GM23248 (cell line): ENCODE measurements at regions not wholly inside any gene's neighbourhood (a gene's known extent, or its start where the extent isn't known, plus 50 kb on each side); places are given as distances from the start of the nearest gene placed in this dataset.

Experiments
- DNase-seq: peaks from one replicate; pipeline ENCODE4 v3.0.0-alpha.2; 2015
- H2AFZ ChIP-seq: fragments of 200-600 bp; sonication (generic); 2 replicates; pipeline ENCODE4 v1.6.1; 2016; ENCODE audit warnings: antibody characterized with exemption
- H3F3A ChIP-seq: fragments of 200-600 bp; sonication (generic); 2 replicates; pipeline ENCODE4 v1.6.1; 2016; ENCODE audit warnings: mild to moderate bottlenecking, antibody characterized with exemption, mixed run types; ENCODE audit not compliant: insufficient read depth
- H3K27ac ChIP-seq: fragments of 200-600 bp; sonication (generic); 2 replicates; pipeline ENCODE4 v1.5.1; 2016; ENCODE audit warnings: mild to moderate bottlenecking
- H3K27me3 ChIP-seq: fragments of 200-600 bp; sonication (generic); replicated peaks from 2 replicates; pipeline ENCODE4 v1.6.1; 2016; ENCODE audit warnings: mild to moderate bottlenecking; ENCODE audit not compliant: insufficient read depth
- H3K36me3 ChIP-seq: fragments of 200-600 bp; sonication (generic); 2 replicates; pipeline ENCODE4 v1.6.1; 2016; ENCODE audit warnings: low read depth, mild to moderate bottlenecking
- H3K4me1 ChIP-seq: fragments of 200-600 bp; sonication (generic); 2 replicates; pipeline ENCODE4 v1.6.1; 2016; ENCODE audit warnings: mild to moderate bottlenecking; ENCODE audit not compliant: insufficient read depth
- H3K4me2 ChIP-seq: fragments of 200-600 bp; sonication (generic); one replicate; pipeline ENCODE4 v1.6.1; 2016; ENCODE audit warnings: mild to moderate bottlenecking; ENCODE audit not compliant: unreplicated experiment
- H3K4me3 ChIP-seq: fragments of 200-600 bp; sonication (generic); 2 replicates; pipeline ENCODE4 v1.5.1; 2016; ENCODE audit warnings: mild to moderate bottlenecking
- H3K79me2 ChIP-seq: fragments of 200-600 bp; sonication (generic); 2 replicates; pipeline ENCODE4 v1.6.1; 2016; ENCODE audit warnings: mild to moderate bottlenecking; ENCODE audit not compliant: insufficient read depth
- H3K9ac ChIP-seq: fragments of 200-600 bp; sonication (generic); 2 replicates; pipeline ENCODE4 v1.6.1; 2016; ENCODE audit warnings: mild to moderate bottlenecking
- H3K9me2 ChIP-seq: fragments of 200-600 bp; sonication (generic); 2 replicates; pipeline ENCODE4 v1.6.1; 2016; ENCODE audit warnings: mixed run types, mild to moderate bottlenecking, moderate library complexity; ENCODE audit not compliant: insufficient read depth
- H3K9me3 ChIP-seq: fragments of 200-600 bp; sonication (generic); one replicate; pipeline ENCODE4 v1.6.1; 2017; ENCODE audit warnings: low read depth
- H4K20me1 ChIP-seq: fragments of 200-600 bp; sonication (generic); 2 replicates; pipeline ENCODE4 v1.6.0; 2016; ENCODE audit not compliant: insufficient read depth
- EZH2 ChIP-seq: fragments of 200-600 bp; sonication (generic); IDR thresholded peaks from 2 replicates; pipeline ENCODE4 v1.6.1; 2018; ENCODE audit warnings: antibody characterized with exemption, mild to moderate bottlenecking; ENCODE audit not compliant: insufficient read depth, poor library complexity, severe bottlenecking
- EZH2phosphoT487 ChIP-seq: fragments of 200-600 bp; sonication (generic); IDR thresholded peaks from 2 replicates; pipeline ENCODE4 v1.6.1; 2018; ENCODE audit warnings: antibody characterized with exemption, moderate library complexity, mild to moderate bottlenecking, low read depth; ENCODE audit not compliant: insufficient read depth
- WGBS, 2 experiments: methylation state at CpG; one replicate each; pipeline ENCODE4 v1.1.6; 2015 to 2017; ENCODE audit warnings: low lambda C conversion rate in 2 of 2, low coverage in 1 of 2; ENCODE audit errors: missing lambda C conversion rate in 2 of 2; 5-methylcytosine and 5-hydroxymethylcytosine counted together
- in situ Hi-C: fragments of 300-500 bp; cut with MboI; formaldehyde crosslinking; loops from 2 replicates; pipeline ENCODE4 v1.15.0; 2020

- Histone ChIP-seq H2AFZ (no peak overlapping the region), H3K4me2 (no peak overlapping the region), H3K9me2 (no peaks in the 10 kb centered on the region), H3K27ac (no peak overlapping the region), H3K79me2 (no peaks in the 10 kb centered on the region), H3K4me1 (peaks cover 6% of the 10 kb centered on the region; the same call in 1 of the 2 replicates), H3K27me3 (peaks cover 27% of the 10 kb centered on the region), H3K9me3 (no peaks in the 10 kb centered on the region), H3K9ac (no peak overlapping the region), H3K4me3 (no peak overlapping the region), H4K20me1 (no peaks in the 10 kb centered on the region), H3F3A (no peaks in the 10 kb centered on the region), H3K36me3 (no peaks in the 10 kb centered on the region)
- TF ChIP-seq EZH2phosphoT487, result no peak
- TF ChIP-seq EZH2, result no peak
- in situ Hi-C loops, result loop anchor here (25.0 kb wide), 1 partner anchor 1501 kb away; no protein-coding TSS in a partner anchor
- WGBS, 2 experiments, result 84 to 88% methylated on average over 4 of the region's 4 CpGs
- DNase-seq, result no peak
These were observed 161.0 kb downstream of the CPEB2 start for GRCh38 chr4:15163284-15163645.

GRCh38 chr4:15164571-15164970, 162.3 kb downstream of the CPEB2 start:
- TF ChIP-seq EZH2phosphoT487, result no peak
- no peak for TF ChIP-seq EZH2
- 28 to 32% methylated on average over 3 of the region's 3 CpGs for WGBS, 2 experiments

GRCh38 chr4:15167743-15168142, 165.5 kb downstream of the CPEB2 start:
- TF ChIP-seq EZH2 (no peak), EZH2phosphoT487 (no peak)
- WGBS, 2 experiments, result 18 to 32% methylated on average over 2 of the region's 2 CpGs
- in situ Hi-C loops, result loop anchor here (25.0 kb wide), 1 partner anchor 1505 kb away; no protein-coding TSS in a partner anchor

More at GRCh38 chr4:15164571-15164970, 162.3 kb downstream of the CPEB2 start:
- H3K9me2 ChIP-seq, result no peaks in the 10 kb centered on the region
- peaks cover 6% of the 10 kb centered on the region; the same call in 1 of the 2 replicates for H3K4me1 ChIP-seq
- no peaks in the 10 kb centered on the region for H3K36me3 ChIP-seq
- peaks cover 29% of the 10 kb centered on the region for H3K27me3 ChIP-seq
- no peak overlapping the region for H3K27ac ChIP-seq
- H3K4me2 ChIP-seq, result no peak overlapping the region
- no peak overlapping the region for H2AFZ ChIP-seq
- H3K79me2 ChIP-seq, result no peaks in the 10 kb centered on the region
- H3F3A ChIP-seq, result no peaks in the 10 kb centered on the region
- no peaks in the 10 kb centered on the region for H3K9me3 ChIP-seq
- H4K20me1 ChIP-seq, result no peaks in the 10 kb centered on the region
- peak; percentile 46 for DNase-seq
- H3K9ac ChIP-seq, result no peak overlapping the region
- in situ Hi-C loops, result loop anchor here (25.0 kb wide), 1 partner anchor 1502 kb away; no protein-coding TSS in a partner anchor
- H3K4me3 ChIP-seq, result no peak overlapping the region

GRCh38 chr4:15168759-15169158, 166.5 kb downstream of the CPEB2 start:
- H3K9ac ChIP-seq, result no peak overlapping the region
- H3K36me3 ChIP-seq, result no peaks in the 10 kb centered on the region
- H3K9me2 ChIP-seq, result no peaks in the 10 kb centered on the region
- H3K27ac ChIP-seq, result no peak overlapping the region
- H2AFZ ChIP-seq, result no peak overlapping the region
- no peaks in the 10 kb centered on the region for H3K79me2 ChIP-seq
- TF ChIP-seq EZH2phosphoT487, result no peak
- no peak for TF ChIP-seq EZH2
- peaks cover 2% of the 10 kb centered on the region for H3K9me3 ChIP-seq
- peaks cover 44% of the 10 kb centered on the region for H3K27me3 ChIP-seq
- no peak overlapping the region for H3K4me3 ChIP-seq
- no peak for DNase-seq
- no peaks in the 10 kb centered on the region for H3F3A ChIP-seq
- in situ Hi-C loops, result loop anchor here (25.0 kb wide), 1 partner anchor 1506 kb away; no protein-coding TSS in a partner anchor
- H3K4me2 ChIP-seq, result no peak overlapping the region
- H3K4me1 ChIP-seq, result peaks cover 6% of the 10 kb centered on the region; the same call in 1 of the 2 replicates
- H4K20me1 ChIP-seq, result no peaks in the 10 kb centered on the region

More at GRCh38 chr4:15167743-15168142, 165.5 kb downstream of the CPEB2 start:
- no peak overlapping the region for H3K4me3 ChIP-seq
- H3K9ac ChIP-seq, result no peak overlapping the region
- H3K4me1 ChIP-seq, result peaks cover 6% of the 10 kb centered on the region; the same call in 1 of the 2 replicates
- H3K27ac ChIP-seq, result no peak overlapping the region
- H4K20me1 ChIP-seq, result no peaks in the 10 kb centered on the region
- H3K79me2 ChIP-seq, result no peaks in the 10 kb centered on the region
- no peak for DNase-seq
- H3F3A ChIP-seq, result no peaks in the 10 kb centered on the region
- peaks cover 40% of the 10 kb centered on the region for H3K27me3 ChIP-seq
- H3K9me3 ChIP-seq, result peaks cover 2% of the 10 kb centered on the region
- H3K9me2 ChIP-seq, result no peaks in the 10 kb centered on the region
- H3K4me2 ChIP-seq, result no peak overlapping the region
- H3K36me3 ChIP-seq, result no peaks in the 10 kb centered on the region
- no peak overlapping the region for H2AFZ ChIP-seq

- Histone ChIP-seq H3K36me3 (no peaks in the 10 kb centered on the region), H3K27ac (no peak overlapping the region), H4K20me1 (no peaks in the 10 kb centered on the region), H3K9me2 (no peaks in the 10 kb centered on the region), H3K79me2 (no peaks in the 10 kb centered on the region), H3K4me2 (no peak overlapping the region), H3K27me3 (peaks cover 35% of the 10 kb centered on the region), H3K4me3 (no peak overlapping the region), H3K9ac (no peak overlapping the region), H3K9me3 (peaks cover 2% of the 10 kb centered on the region), H3K4me1 (no peaks in the 10 kb centered on the region), H3F3A (no peaks in the 10 kb centered on the region), H2AFZ (no peak overlapping the region)
- no peak for DNase-seq
- in situ Hi-C loops, result loop anchor here (25.0 kb wide), 1 partner anchor 1509 kb away; no protein-coding TSS in a partner anchor
- TF ChIP-seq EZH2 (no peak), EZH2phosphoT487 (no peak)
These were observed 169.4 kb downstream of the CPEB2 start for GRCh38 chr4:15171725-15172124.
